HG03442 (cell line): ENCODE measurements at regions not wholly inside any gene's neighbourhood (a gene's known extent, or its start where the extent isn't known, plus 50 kb on each side); places are given as distances from the start of the nearest gene placed in this dataset.

Source experiments
- ATAC-seq: cut with Tn5 transposase; IDR thresholded peaks from one replicate; pipeline ENCODE4 v1.9.1; 2021; ENCODE audit warnings: mild to moderate bottlenecking, moderate library complexity; ENCODE audit not compliant: unreplicated experiment

DNA sequence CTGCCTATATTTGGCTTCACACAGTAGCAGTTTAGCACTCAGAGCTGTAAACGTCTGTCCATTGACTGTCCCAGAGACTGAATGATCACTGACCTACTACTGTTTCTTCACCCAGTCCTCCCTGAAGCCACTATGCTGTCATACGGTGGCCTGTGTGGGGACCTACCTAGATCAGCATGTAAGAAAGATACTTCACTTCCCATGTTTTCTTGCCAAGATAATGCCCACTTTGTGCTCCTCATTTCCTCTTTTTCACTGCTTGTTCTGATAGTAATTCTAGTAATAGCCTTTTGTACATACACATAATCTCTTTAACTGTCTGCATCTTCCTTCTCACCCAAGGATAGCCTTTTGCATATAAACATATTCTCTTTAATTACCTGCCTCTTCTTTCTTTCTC is 109.9 kb upstream of the TIAM2 start:
- no peak for ATAC-seq

DNA sequence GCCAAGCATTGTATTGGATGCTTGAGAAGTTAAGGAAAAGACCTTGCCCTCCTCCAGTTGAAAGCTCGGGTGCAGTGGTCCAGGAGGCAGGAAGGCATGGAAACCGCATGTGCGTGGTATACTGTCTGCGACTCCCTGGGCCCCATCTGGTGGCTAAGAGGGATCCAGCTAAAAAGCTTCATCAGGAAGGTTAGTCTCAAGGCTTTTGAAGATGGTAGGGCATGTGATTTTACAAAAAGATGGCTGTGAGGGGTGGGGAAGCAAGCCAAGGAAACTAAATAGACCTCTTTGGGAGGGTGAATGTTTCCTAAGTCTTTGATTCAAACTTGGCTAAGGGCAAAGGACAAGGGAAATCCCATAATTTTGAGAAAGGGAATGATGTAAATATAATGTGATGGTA is 109.1 kb upstream of the TIAM2 start:
- ATAC-seq = no peak

DNA sequence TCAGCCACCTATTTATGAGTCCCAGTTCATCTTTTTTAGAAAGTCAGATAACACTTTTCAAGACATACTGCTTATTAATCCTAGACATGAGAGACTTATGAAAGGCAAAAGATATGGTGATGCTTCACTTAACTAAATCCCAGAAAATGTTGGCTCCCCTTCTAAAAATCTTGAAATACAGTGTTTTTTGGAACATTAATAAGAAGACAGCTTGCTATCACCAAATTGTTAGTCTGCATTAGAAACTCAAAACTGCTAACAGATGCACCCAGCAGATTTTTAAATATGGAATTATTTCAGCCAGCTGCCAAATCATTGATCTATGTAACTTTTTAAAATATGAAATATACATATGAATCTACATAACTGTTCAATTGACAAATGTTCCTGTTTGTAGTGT is 108.6 kb upstream of the TIAM2 start:
- ATAC-seq = no peak

GRCh38 chr6:154887051-154887450 is 108.1 kb upstream of the TIAM2 start:
- ATAC-seq = no peak

DNA sequence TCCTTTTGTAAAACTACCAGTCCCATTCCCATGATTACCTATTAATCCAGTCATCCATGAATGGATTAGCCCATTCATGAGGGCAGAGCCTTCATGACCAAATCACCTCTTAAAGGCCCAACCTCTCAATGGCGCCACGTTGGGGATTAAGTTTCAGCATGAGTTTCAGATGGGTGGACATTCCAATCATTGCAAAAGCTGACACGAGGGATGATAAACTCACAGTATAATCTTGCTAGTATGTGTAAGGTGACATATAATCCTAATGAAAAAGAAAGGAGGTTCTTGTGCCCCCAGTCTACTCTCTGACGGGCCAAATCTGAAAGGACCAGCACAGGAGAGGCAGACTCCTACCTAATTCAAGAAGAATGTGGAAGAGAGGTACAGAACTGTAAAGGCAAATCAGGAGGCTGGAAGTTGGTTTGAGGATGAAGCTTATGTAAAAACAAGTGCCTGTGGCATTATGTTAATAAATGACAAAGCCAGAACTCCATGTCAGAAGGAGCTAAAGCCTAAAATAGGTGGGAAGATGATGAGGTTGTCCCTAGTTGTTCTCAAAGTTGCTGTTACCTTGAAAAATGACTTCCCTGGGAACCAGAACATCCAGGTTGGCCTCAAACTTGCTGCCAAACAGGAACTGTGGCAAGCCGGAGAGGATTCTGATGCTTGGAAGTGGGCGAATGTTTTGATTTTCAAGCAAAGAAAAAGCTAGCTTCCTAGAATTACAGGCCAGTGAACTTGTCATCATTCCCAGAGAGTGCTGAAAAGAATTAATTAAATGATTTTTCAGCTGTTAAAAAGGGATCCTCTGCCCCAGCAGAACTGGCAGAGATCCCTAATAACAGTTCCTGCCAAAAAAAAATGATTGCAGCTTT is 106.5 kb upstream of the TIAM2 start:
- no peak for ATAC-seq

GRCh38 chr6:154890874-154891273 is 104.2 kb upstream of the TIAM2 start:
- ATAC-seq = no peak

DNA sequence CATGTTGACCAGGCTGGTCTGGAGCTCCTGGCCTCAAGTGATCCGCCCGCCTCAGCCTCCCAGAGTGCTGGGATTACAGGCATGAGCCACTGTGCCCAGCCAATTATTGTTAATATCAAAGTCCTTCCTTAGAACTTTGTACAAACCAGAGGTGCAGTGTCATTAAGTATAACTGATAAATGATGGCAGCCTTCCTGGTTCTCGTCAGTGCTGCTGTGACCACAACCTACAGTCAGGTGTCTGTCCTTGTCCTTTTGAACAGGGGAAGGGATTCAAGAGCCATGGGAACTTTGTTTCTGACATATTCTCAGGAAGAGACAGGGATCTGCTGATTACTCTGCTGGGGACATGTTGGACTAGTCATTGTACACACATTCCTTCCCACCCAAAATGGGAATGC is 103.2 kb upstream of the TIAM2 start:
- ATAC-seq = no peak

GRCh38 chr6:154893917-154894316 is 101.2 kb upstream of the TIAM2 start:
- ATAC-seq = no peak

- no peak for ATAC-seq
These were observed 100.2 kb upstream of the TIAM2 start for GRCh38 chr6:154894902-154895301.

DNA sequence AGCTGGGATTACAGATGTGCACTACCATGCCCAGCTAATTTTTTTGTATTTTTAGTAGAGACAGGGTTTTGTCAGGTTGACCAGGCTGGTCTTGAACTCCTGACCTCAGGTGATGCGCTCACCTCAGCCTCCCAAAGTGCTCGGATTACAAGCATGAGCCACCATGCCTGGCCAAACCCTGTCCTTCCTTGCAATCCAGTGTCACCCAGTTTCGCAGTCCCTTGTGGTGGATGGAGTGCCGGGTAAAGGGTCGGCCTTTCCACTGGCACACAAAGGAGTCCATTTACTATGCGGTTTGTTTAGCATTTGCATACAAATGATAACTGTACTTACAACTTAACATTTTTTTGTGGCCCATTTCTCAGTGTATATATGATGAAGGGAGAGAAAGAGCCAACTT is 99.3 kb upstream of the TIAM2 start:
- no peak for ATAC-seq

DNA sequence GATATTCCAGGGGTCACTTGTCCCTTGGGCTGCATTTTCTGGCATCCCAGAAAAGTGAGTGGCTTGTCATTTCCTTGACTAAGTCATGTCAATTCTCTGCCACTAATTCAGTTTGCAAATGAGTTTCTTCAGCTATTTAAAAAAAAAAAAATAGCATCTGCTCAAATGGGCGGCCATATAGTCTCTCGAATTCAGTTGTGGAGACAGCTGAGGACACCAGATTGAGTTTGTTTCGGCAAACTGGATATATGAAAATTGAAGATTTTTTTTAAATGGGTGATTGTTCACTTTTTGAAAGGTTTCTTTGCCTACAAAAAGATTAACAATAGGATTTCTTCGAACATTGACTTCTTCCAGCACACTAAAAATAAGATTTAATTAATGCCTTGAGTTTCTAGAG is 96.3 kb upstream of the TIAM2 start:
- ATAC-seq = no peak

DNA sequence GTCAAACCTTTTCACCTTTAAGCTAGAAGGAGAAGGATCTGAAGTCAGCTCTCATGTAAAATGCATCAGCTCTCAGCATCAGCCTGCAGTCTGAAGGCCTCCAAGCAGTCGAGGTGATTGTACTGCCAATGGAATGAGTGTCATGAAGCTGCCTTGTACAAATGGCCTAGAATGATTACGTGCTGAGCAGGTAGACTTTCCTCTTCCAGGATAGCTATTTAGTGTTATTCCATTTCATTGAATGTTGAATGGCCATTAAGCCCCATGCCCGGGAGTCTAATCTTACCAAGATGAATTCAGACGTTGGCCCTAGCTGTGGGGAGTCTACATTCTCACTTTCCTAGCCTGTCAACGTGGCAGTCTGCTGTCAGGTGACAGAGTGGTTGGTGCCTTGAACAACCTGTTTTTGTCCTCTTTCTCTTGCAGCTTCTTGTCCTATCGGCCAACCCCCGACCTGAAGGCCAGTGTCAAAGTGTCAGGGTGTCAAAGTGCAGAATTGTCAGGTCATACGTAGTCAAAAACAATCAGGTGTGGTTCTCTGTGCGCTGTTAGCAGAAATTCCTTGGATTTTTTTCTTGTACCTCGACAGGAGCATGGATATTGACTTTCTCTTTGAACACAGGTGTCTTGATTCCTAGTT is 95.2 kb upstream of the TIAM2 start:
- ATAC-seq = no peak

DNA sequence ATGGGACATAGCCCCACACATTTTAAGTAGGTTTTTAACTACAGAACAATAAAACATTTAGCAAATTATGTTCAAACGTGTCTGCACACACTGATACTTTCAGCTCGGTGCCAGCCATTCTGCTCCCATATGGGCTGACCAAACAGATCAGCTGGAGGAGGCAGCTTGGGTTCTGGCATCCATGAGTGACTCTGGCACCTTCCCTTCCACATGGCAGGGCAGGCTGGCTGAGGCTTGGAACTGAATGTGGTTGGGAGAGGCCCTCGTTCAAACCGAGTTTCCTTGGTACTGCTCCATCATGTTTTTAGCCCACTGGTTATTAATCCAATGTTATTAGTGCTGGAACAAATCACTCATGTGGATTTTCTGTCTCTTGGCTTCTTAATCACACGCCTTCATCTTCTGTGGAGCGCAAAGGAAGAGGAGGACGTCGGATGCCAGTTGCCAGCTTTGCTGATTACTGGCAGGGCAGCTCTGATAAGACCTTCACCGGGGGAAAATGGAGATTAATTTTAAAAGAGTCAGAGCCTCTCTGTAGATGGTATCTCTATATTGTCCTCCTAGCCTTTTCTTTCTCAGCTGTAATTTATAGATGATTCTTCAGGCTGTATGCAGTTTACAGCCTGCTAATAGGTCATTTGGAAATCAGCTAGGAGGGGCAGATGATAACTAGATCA is 93.1 kb upstream of the TIAM2 start:
- ATAC-seq = no peak

DNA sequence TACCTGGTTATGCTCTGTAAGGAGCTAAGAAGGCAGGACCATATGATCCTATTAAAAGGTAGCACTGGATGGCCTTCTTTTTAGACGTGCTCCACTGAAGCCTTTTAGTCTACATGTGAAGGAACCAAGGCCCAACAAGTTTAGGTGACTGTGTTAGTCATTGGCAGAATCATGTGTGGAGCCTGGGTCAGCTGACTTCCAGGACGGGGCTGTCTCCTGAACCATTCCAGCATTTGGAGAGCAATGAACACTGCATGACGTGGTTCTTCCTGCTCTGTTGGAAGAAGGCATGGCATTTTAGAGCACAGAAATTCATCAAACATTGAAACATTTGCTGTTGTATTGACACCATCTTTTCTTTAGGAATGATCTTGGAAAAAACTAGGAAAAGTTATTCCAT is 87.8 kb upstream of the TIAM2 start:
- no peak for ATAC-seq

GRCh38 chr6:154908723-154909122 is 86.4 kb upstream of the TIAM2 start:
- no peak for ATAC-seq

DNA sequence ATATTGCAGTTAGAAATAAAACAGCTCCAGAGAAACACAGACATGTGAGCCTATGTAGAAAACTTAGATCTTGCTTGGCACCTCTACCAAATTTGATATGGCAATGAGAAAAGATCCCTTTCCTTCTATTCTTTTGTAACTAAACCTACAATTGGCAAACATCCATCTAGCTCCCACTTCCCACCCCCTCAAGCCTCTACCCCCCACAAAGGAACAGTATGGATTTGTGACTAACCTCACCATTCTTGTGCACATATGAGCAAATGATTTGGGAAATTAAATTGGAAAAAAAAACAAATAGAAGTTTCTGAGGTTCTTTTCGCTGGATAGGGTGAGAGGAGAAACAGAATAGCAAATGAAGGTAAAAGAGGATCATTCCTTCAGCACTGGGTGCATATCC is 85.8 kb upstream of the TIAM2 start:
- no peak for ATAC-seq

DNA sequence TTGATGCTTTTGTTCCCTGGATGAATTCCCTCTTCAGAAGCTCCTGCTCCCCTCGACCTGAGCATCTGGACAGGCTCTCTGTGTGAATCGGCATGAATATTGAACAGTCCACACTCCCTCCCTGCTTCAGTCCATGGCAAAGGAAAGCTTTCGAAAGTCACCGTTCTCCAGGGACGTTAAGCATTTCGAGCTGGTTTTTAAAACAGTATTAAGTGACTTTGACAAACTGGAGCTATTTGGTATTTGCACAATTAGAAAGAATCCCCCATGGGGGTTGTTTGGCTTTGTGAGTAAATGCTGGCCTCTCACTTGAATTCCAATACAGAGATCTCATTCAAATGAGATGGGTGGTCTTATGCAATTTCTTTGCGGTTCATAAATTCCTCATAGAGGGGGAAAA is 85.3 kb upstream of the TIAM2 start:
- ATAC-seq = no peak

DNA sequence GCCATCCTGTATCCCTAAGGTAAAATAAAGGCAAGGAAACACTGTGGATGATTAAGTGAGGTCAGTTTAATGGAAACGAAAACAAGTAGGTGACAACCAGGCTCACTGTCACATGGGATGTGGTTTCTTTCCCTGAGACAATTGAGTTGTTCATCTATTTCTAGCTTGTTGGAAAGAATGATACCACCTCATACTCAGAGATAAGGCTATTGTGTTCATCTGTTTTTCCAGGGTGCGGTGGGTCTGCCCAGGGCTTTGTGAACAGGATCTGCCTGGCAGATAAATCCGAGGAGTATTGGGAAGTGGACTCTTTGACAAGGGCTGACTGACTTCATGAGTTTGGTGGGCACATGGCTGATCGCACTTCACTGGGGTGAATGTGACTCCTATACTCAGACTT is 80.8 kb upstream of the TIAM2 start:
- no peak for ATAC-seq

GRCh38 chr6:154916857-154917256 is 78.3 kb upstream of the TIAM2 start:
- no peak for ATAC-seq

DNA sequence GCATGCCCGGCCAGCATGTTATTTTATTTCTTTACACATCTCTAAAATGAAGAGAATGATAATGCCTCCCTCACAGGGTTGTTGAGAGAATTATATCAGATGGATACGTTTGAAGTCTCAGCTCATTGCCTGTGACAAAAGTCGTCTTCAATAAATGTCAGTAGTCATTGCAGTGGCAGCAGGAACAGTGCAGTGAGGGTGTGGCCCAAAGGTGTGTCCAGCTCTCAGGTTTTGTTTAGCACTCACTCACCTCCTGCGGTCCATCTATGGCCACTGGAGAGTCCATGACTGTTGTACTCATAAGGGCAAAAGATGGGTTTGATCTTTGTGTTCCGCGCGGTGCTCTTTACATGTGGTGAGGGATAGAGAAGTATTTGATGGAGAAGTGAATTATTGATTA is 77.2 kb upstream of the TIAM2 start:
- ATAC-seq = no peak

GRCh38 chr6:154919806-154920205 is 75.3 kb upstream of the TIAM2 start:
- no peak for ATAC-seq
